Hepatocyte (in vitro differentiated cells): ENCODE measurements at regions not wholly inside any gene's neighbourhood (a gene's known extent, or its start where the extent isn't known, plus 50 kb on each side); places are given as distances from the start of the nearest gene placed in this dataset.

Source experiments
- EZH2phosphoT487 ChIP-seq: fragments of 200-600 bp; sonication (generic); IDR thresholded peaks from one replicate; pipeline ENCODE4 v1.6.1; 2018; ENCODE audit warnings: antibody characterized with exemption, mild to moderate bottlenecking, low read depth, moderate library complexity; ENCODE audit not compliant: unreplicated experiment, severe bottlenecking
- TF ChIP-seq, protein P1 (sequence below): fragments of 200-600 bp; sonication (generic); IDR thresholded peaks from 2 replicates; pipeline ENCODE4 v1.5.1; 2016; ENCODE audit warnings: antibody characterized with exemption, mild to moderate bottlenecking; ENCODE audit not compliant: poor library complexity

- TF ChIP-seq, protein P1, sequence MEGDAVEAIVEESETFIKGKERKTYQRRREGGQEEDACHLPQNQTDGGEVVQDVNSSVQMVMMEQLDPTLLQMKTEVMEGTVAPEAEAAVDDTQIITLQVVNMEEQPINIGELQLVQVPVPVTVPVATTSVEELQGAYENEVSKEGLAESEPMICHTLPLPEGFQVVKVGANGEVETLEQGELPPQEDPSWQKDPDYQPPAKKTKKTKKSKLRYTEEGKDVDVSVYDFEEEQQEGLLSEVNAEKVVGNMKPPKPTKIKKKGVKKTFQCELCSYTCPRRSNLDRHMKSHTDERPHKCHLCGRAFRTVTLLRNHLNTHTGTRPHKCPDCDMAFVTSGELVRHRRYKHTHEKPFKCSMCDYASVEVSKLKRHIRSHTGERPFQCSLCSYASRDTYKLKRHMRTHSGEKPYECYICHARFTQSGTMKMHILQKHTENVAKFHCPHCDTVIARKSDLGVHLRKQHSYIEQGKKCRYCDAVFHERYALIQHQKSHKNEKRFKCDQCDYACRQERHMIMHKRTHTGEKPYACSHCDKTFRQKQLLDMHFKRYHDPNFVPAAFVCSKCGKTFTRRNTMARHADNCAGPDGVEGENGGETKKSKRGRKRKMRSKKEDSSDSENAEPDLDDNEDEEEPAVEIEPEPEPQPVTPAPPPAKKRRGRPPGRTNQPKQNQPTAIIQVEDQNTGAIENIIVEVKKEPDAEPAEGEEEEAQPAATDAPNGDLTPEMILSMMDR, result no peak
- no peak for TF ChIP-seq EZH2phosphoT487
Measured at GRCh38 chr2:147524912-147525311, 319.9 kb upstream of the ACVR2A start.
